Osteocyte (in vitro differentiated cells): ENCODE measurements at regions not wholly inside any gene's neighbourhood (a gene's known extent, or its start where the extent isn't known, plus 50 kb on each side); places are given as distances from the start of the nearest gene placed in this dataset.
"Not testable (repeated sequence)": the region's sequence is repeated elsewhere in the genome, so short reads cannot be mapped to it uniquely, and the experiment has no call there.

Experiments used
- DNase-seq: peaks from one replicate; pipeline ENCODE4 v3.0.0; 2021; ENCODE audit warnings: mixed read lengths; ENCODE audit not compliant: unreplicated experiment; ENCODE audit errors: extremely low spot score
- H3K27ac Mint-ChIP-seq: one replicate; pipeline ENCODE4 v1.8.0; 2021; ENCODE audit warnings: mild to moderate bottlenecking, mixed read lengths; ENCODE audit not compliant: unreplicated experiment
- H3K27me3 Mint-ChIP-seq: one replicate; pipeline ENCODE4 v1.8.0; 2021; ENCODE audit warnings: mixed read lengths; ENCODE audit not compliant: unreplicated experiment
- H3K36me3 Mint-ChIP-seq: one replicate; pipeline ENCODE4 v1.8.0; 2021; ENCODE audit warnings: mixed read lengths; ENCODE audit not compliant: unreplicated experiment
- H3K4me1 Mint-ChIP-seq: one replicate; pipeline ENCODE4 v1.8.0; 2021; ENCODE audit warnings: mixed read lengths; ENCODE audit not compliant: unreplicated experiment
- H3K4me3 Mint-ChIP-seq: one replicate; pipeline ENCODE4 v1.8.0; 2021; ENCODE audit warnings: mild to moderate bottlenecking, moderate library complexity, mixed read lengths; ENCODE audit not compliant: unreplicated experiment
- H3K9me3 Mint-ChIP-seq: one replicate; pipeline ENCODE4 v1.8.0; 2021; ENCODE audit warnings: mixed read lengths; ENCODE audit not compliant: unreplicated experiment
- TF ChIP-seq, protein P1 (sequence below): fragments of 200-600 bp; sonication (generic); IDR thresholded peaks from 2 replicates; pipeline ENCODE4 v1.5.0; 2021; ENCODE audit warnings: antibody characterized with exemption, mild to moderate bottlenecking, moderate library complexity

DNA sequence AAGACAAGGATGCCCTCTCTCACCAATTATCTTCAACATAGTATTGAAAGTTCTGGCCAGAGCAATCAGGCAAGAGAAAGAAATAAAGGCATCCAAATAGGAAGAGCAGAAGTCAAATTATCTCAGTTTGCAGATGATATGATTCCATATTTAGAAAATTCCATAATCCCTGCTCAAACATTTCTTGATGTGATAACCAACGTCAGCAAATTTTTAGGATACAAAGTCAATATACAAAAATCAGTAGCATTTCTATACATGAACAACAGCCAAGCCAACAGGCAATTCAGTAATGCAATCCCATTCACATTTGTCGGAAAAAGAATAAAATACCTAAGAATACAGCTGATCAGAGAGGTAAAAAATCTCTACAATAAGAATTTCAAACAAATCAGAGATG is 969.7 kb upstream of the USP15 start:
- Mint-ChIP-seq H3K9me3 (peaks cover 43% of the 10 kb centered on the region), H3K27me3 (no peaks in the 10 kb centered on the region), H3K36me3 (peaks cover 2% of the 10 kb centered on the region), H3K27ac (no peak overlapping the region), H3K4me1 (no peaks in the 10 kb centered on the region), H3K4me3 (no peak overlapping the region)
- DNase-seq, result no peak
- TF ChIP-seq, protein P1, sequence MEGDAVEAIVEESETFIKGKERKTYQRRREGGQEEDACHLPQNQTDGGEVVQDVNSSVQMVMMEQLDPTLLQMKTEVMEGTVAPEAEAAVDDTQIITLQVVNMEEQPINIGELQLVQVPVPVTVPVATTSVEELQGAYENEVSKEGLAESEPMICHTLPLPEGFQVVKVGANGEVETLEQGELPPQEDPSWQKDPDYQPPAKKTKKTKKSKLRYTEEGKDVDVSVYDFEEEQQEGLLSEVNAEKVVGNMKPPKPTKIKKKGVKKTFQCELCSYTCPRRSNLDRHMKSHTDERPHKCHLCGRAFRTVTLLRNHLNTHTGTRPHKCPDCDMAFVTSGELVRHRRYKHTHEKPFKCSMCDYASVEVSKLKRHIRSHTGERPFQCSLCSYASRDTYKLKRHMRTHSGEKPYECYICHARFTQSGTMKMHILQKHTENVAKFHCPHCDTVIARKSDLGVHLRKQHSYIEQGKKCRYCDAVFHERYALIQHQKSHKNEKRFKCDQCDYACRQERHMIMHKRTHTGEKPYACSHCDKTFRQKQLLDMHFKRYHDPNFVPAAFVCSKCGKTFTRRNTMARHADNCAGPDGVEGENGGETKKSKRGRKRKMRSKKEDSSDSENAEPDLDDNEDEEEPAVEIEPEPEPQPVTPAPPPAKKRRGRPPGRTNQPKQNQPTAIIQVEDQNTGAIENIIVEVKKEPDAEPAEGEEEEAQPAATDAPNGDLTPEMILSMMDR, result no peak

GRCh38 chr12:61291647-61292046 is 968.6 kb upstream of the USP15 start:
- H3K4me3 Mint-ChIP-seq, result no peak overlapping the region
- DNase-seq, result no peak
- H3K27me3 Mint-ChIP-seq, result no peaks in the 10 kb centered on the region
- H3K27ac Mint-ChIP-seq, result no peak overlapping the region
- H3K9me3 Mint-ChIP-seq, result peaks cover 44% of the 10 kb centered on the region
- no peaks in the 10 kb centered on the region for H3K4me1 Mint-ChIP-seq
- peaks cover 2% of the 10 kb centered on the region for H3K36me3 Mint-ChIP-seq
- TF ChIP-seq, protein P1, result no peak

GRCh38 chr12:61294011-61294410 is 966.2 kb upstream of the USP15 start:
- H3K27ac Mint-ChIP-seq, H3K4me3 Mint-ChIP-seq, H3K36me3 Mint-ChIP-seq, H3K27me3 Mint-ChIP-seq, H3K4me1 Mint-ChIP-seq, DNase-seq: not testable (repeated sequence)
- peaks cover 38% of the 10 kb centered on the region for H3K9me3 Mint-ChIP-seq

DNA sequence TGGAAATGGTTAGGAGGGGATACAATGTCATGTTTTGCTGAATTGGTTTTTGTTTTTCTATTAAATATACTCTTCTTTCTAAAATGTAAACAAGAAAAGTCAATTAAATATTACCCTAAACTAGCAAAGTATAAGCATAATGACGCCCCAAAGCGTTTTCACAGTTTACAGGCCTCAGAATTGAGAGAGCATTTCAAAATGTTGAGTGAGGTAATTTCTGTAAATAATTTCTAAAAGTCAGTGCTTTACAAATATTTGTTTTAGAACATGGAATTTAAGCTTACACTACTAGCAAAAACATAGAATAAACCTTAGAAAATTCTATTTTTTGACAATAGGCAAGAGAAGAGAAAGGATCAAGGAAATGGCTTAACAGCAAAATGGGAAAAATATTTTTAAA is 958.4 kb upstream of the USP15 start:
- TF ChIP-seq, protein P1, result no peak
- H3K27ac Mint-ChIP-seq, result no peak overlapping the region
- no peak for DNase-seq

DNA sequence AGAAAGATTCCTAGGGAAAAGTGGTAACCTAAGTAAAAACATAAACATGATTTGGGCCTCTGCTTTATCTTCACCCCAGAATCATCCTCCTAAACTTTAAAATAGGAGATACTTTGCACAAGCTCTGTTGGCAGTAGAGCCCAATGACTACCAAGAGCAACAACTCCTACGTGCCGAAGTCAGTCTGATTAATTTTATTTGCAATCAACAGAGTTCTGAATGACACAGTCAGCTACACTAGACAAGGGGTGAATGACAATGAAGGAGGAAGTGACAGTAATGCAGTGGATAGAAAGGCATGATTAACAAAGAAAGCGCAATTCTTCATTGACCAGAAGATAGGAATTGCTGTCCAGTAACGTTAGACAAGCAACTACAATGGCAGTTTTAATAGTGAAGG is 957.9 kb upstream of the USP15 start:
- Mint-ChIP-seq H3K4me1 (no peaks in the 10 kb centered on the region), H3K4me3 (no peak overlapping the region), H3K27me3 (no peaks in the 10 kb centered on the region), H3K27ac (no peak overlapping the region), H3K9me3 (peaks cover 5% of the 10 kb centered on the region), H3K36me3 (no peaks in the 10 kb centered on the region)
- DNase-seq, result no peak
- TF ChIP-seq, protein P1, result no peak

More for the DNA sequence above, 958.4 kb upstream of the USP15 start:
- H3K27me3 Mint-ChIP-seq, result no peaks in the 10 kb centered on the region
- no peak overlapping the region for H3K4me3 Mint-ChIP-seq
- H3K9me3 Mint-ChIP-seq, result peaks cover 5% of the 10 kb centered on the region
- H3K36me3 Mint-ChIP-seq, result no peaks in the 10 kb centered on the region
- no peaks in the 10 kb centered on the region for H3K4me1 Mint-ChIP-seq

DNA sequence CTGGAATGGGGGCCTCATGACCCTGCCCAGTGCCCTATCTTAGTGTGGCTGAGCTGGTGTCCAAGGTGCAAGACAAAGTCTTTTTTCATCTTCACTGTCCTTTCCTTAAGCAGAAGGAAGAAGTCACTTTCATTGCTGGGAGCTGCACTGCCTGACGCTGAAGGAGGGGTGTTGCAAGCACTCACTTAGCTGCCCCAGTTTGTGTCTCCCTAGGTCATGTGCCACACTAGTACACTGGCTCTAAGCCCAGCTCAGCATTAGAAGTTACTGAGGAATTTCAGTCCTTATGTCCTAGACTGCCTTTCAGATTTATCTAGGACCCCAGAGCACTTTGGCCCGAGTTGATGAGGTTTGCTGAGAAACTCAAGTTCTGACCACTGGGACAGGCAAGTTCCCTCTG is 952.0 kb upstream of the USP15 start:
- TF ChIP-seq, protein P1, result no peak
- no peak for DNase-seq
- no peak overlapping the region for H3K27ac Mint-ChIP-seq
- H3K36me3 Mint-ChIP-seq, result no peaks in the 10 kb centered on the region
- H3K4me3 Mint-ChIP-seq, result no peak overlapping the region
- no peaks in the 10 kb centered on the region for H3K4me1 Mint-ChIP-seq
- H3K9me3 Mint-ChIP-seq, result peaks cover 14% of the 10 kb centered on the region
- H3K27me3 Mint-ChIP-seq, result no peaks in the 10 kb centered on the region
